Urinary bladder (tissue), 3 donors: ENCODE measurements at regions not wholly inside any gene's neighbourhood (a gene's known extent, or its start where the extent isn't known, plus 50 kb on each side); places are given as distances from the start of the nearest gene placed in this dataset.

Experiments used
- DNase-seq: peaks from one replicate; pipeline ENCODE4 v3.0.0-alpha.2; 2015; ENCODE audit errors: extremely low spot score
- H3K27ac ChIP-seq: one replicate; pipeline ENCODE4 v1.5.1; 2013; ENCODE audit warnings: low read depth, mild to moderate bottlenecking, moderate library complexity
- H3K36me3 ChIP-seq: one replicate; pipeline ENCODE4 v1.6.1; 2013; ENCODE audit warnings: mild to moderate bottlenecking, moderate library complexity; ENCODE audit not compliant: insufficient read depth
- H3K4me1 ChIP-seq: one replicate; pipeline ENCODE4 v1.6.1; 2013; ENCODE audit warnings: mild to moderate bottlenecking, moderate library complexity; ENCODE audit not compliant: insufficient read depth
- H3K4me3 ChIP-seq: one replicate; pipeline ENCODE4 v1.5.1; 2013; ENCODE audit warnings: low read depth, low read length
- WGBS: extraction: QIAGEN DNeasy Blood & Tissue Kit; methylation state at CpG from one replicate; pipeline ENCODE4 v1.1.7; 2013; 5-methylcytosine and 5-hydroxymethylcytosine counted together
- donor health status: healthy with polysubstance abuse.
- donor health status: healthy.

- Histone ChIP-seq H3K36me3 (no peaks in the 10 kb centered on the region), H3K4me1 (no peaks in the 10 kb centered on the region), H3K4me3 (no peak overlapping the region), H3K27ac (no peak overlapping the region)
- no peak for DNase-seq
- WGBS, result 4% methylated on average over 1 of the region's 1 CpG
Measured at GRCh38 chr7:49244543-49244942, 320.2 kb downstream of the CDC14C start.

GRCh38 chr7:49245062-49245461 is 320.7 kb downstream of the CDC14C start:
- Histone ChIP-seq H3K27ac (no peak overlapping the region), H3K36me3 (no peaks in the 10 kb centered on the region), H3K4me1 (no peaks in the 10 kb centered on the region), H3K4me3 (no peak overlapping the region)
- 36% methylated on average over 3 of the region's 3 CpGs for WGBS
- no peak for DNase-seq

GRCh38 chr7:49247759-49248158 is 323.4 kb downstream of the CDC14C start:
- no peaks in the 10 kb centered on the region for H3K36me3 ChIP-seq
- 55% methylated on average over 3 of the region's 3 CpGs for WGBS
- no peak overlapping the region for H3K4me3 ChIP-seq
- no peaks in the 10 kb centered on the region for H3K4me1 ChIP-seq
- no peak for DNase-seq
- no peak overlapping the region for H3K27ac ChIP-seq

- DNase-seq, result no peak
- no peak overlapping the region for H3K4me3 ChIP-seq
- H3K36me3 ChIP-seq, result no peaks in the 10 kb centered on the region
- H3K4me1 ChIP-seq, result no peaks in the 10 kb centered on the region
- no peak overlapping the region for H3K27ac ChIP-seq
- WGBS, result 54% methylated on average over 3 of the region's 3 CpGs
Measured at GRCh38 chr7:49255054-49255453, 330.7 kb downstream of the CDC14C start.

DNA sequence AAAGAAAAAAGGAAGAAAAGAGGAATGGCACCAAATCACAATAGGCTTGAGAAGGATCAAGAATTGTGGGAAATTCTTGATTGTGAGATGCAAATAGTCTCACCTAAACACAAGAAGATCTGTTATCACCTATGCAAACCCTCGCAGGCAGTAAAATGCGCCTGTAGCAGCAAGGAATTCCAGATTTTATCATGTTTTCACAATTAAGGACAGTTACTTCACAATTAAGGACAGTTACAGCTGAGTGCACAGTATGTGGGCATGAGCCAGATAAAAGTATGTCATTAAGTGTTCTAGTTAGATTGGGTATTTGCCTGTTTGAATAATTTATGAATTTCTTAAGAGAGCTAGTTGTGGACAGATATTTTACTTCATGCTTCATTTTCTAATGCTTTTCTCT is 336.2 kb downstream of the CDC14C start:
- H3K36me3 ChIP-seq, result no peaks in the 10 kb centered on the region
- H3K4me1 ChIP-seq, result no peaks in the 10 kb centered on the region
- no peak overlapping the region for H3K4me3 ChIP-seq
- no peak for DNase-seq
- no peak overlapping the region for H3K27ac ChIP-seq
- 52% methylated on average over 2 of the region's 2 CpGs for WGBS

DNA sequence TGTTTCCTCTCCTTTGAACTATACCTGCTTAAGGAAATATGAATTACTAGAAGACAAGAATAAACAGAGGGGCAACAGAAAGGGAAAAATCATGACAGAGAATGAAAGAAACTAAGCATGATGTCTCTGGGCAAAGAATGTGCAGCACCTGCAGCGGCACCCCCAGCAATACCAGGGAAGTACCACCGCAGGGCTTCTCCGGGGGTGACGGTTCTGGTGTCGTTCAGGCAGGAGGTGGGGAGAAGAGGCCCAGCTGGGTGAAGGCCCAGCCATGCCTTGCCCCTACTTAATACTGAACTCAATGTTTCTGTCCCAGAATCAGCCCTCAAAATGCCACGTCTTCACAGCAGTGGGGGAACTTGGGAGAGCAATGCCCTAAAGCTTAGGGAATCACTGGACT is 337.6 kb downstream of the CDC14C start:
- Histone ChIP-seq H3K27ac (no peak overlapping the region), H3K4me3 (no peak overlapping the region), H3K4me1 (no peaks in the 10 kb centered on the region), H3K36me3 (no peaks in the 10 kb centered on the region)
- no peak for DNase-seq
- WGBS, result 87% methylated on average over 6 of the region's 6 CpGs

GRCh38 chr7:49264530-49264929 is 340.2 kb downstream of the CDC14C start:
- H3K4me1 ChIP-seq, result no peaks in the 10 kb centered on the region
- no peaks in the 10 kb centered on the region for H3K36me3 ChIP-seq
- WGBS, result 56% methylated on average over 3 of the region's 3 CpGs
- no peak overlapping the region for H3K27ac ChIP-seq
- no peak overlapping the region for H3K4me3 ChIP-seq
- DNase-seq, result no peak

- no peak overlapping the region for H3K27ac ChIP-seq
- no peak for DNase-seq
- H3K36me3 ChIP-seq, result no peaks in the 10 kb centered on the region
- WGBS, result 52% methylated on average over 1 of the region's 1 CpG
- no peak overlapping the region for H3K4me3 ChIP-seq
- H3K4me1 ChIP-seq, result no peaks in the 10 kb centered on the region
Measured at GRCh38 chr7:49273897-49274296, 349.6 kb downstream of the CDC14C start.

GRCh38 chr7:49279891-49280290 is 355.5 kb downstream of the CDC14C start:
- no peaks in the 10 kb centered on the region for H3K4me1 ChIP-seq
- no peaks in the 10 kb centered on the region for H3K36me3 ChIP-seq
- no peak overlapping the region for H3K27ac ChIP-seq
- no peak for DNase-seq
- WGBS, result 36% methylated on average over 2 of the region's 2 CpGs
- H3K4me3 ChIP-seq, result no peak overlapping the region

DNA sequence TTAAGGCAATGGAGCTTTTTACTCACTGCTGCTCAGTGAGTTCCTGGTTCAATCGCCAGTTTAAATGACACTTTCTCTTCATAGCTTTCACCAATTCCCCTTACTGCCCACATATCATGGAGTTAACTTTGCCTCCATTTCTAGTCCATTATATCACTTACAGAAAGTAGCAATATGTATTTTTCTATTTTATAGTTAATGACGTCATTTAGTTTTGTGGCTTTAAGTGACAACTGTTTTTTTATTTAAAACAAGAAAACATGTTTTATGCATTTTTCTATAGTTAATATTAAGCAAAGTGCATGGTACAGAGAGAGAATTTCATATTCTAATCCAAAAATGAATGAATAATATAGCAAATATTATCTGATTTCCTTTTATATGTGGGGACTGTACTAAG is 363.3 kb downstream of the CDC14C start:
- 97% methylated on average over 2 of the region's 2 CpGs for WGBS
- no peak for DNase-seq
- H3K4me1 ChIP-seq, result no peaks in the 10 kb centered on the region

DNA sequence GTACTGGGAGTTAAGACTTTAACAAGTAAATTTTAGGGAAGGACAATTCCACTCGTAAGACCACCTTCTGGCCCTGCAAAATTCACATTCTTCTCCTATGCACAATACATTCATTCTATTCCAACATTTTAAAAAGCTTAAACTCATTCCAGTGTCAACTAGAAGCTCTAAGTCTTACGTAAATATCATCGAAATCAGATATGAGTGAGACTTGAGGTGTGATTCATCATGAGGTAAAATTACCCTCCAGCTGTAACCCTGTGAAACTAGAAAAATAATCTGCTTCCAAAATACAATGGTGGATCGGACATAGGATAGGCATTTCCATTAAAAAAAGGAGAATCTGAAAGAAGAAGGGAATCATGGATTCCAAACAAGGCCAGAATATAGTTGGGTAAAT is 370.3 kb downstream of the CDC14C start:
- 83% methylated on average over 4 of the region's 4 CpGs for WGBS
- DNase-seq, result no peak
- Histone ChIP-seq H3K36me3 (no peaks in the 10 kb centered on the region), H3K4me1 (no peaks in the 10 kb centered on the region), H3K4me3 (no peak overlapping the region), H3K27ac (no peak overlapping the region)

More for the DNA sequence above, 363.3 kb downstream of the CDC14C start:
- Histone ChIP-seq H3K27ac (no peak overlapping the region), H3K36me3 (no peaks in the 10 kb centered on the region), H3K4me3 (no peak overlapping the region)

- 22% methylated on average over 1 of the region's 1 CpG for WGBS
- no peaks in the 10 kb centered on the region for H3K36me3 ChIP-seq
- no peak overlapping the region for H3K4me3 ChIP-seq
- no peak overlapping the region for H3K27ac ChIP-seq
- DNase-seq, result no peak
- H3K4me1 ChIP-seq, result no peaks in the 10 kb centered on the region
Measured at GRCh38 chr7:49295146-49295545, 370.8 kb downstream of the CDC14C start.

DNA sequence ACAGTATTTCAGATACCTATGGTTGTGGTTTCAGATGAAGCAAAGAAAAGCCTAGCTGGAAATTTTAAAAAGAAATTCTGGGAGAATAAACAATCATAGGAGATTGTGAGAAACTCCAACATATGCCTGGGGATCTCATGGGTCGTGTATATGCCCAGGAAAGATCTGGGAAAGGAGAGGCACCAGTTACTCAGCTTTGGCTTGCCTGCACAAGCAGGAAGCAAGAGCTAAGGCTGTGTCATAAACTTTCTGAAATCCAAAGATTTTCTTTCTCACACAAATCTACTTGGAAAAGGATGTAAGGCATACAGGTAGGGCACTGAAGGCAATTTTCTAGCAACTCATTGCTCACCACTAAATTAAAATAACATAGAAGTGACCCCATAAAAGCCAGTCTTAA is 373.6 kb downstream of the CDC14C start:
- no peaks in the 10 kb centered on the region for H3K36me3 ChIP-seq
- H3K27ac ChIP-seq, result no peak overlapping the region
- 50% methylated on average over 1 of the region's 1 CpG for WGBS
- H3K4me3 ChIP-seq, result no peak overlapping the region
- DNase-seq, result no peak
- no peaks in the 10 kb centered on the region for H3K4me1 ChIP-seq

DNA sequence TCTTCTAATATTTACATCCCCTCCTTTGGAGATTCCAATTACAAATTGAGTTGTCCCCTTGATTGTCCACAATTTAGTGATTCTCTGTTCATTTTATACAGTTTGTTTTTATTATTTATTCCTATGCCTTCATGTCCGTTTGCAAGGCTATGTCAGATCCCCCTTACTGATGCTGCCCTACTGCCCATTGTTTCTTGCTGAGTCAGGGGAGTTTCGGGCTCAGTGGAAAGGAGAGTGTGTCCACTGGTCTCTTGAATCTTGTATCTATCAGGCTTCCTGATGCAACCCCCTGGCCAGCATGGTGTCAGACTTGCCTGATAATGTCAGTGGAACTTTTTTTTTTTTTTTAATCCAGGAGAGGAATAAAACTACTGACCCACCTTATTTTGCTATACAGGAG is 384.4 kb downstream of the CDC14C start:
- Histone ChIP-seq H3K4me1 (no peaks in the 10 kb centered on the region), H3K27ac (no peak overlapping the region), H3K36me3 (no peaks in the 10 kb centered on the region), H3K4me3 (no peak overlapping the region)
- WGBS, result 65% methylated on average over 2 of the region's 2 CpGs
- no peak for DNase-seq

GRCh38 chr7:49320083-49320482 is 395.7 kb downstream of the CDC14C start:
- no peaks in the 10 kb centered on the region for H3K36me3 ChIP-seq
- DNase-seq, result no peak
- WGBS, result 48% methylated on average over 4 of the region's 4 CpGs
- H3K27ac ChIP-seq, result no peak overlapping the region
- H3K4me1 ChIP-seq, result no peaks in the 10 kb centered on the region
- H3K4me3 ChIP-seq, result no peak overlapping the region
